ENCODE measurements at regions not wholly inside any gene's neighbourhood (a gene's known extent, or its start where the extent isn't known, plus 50 kb on each side); places are given as distances from the start of the nearest gene placed in this dataset.

DNA sequence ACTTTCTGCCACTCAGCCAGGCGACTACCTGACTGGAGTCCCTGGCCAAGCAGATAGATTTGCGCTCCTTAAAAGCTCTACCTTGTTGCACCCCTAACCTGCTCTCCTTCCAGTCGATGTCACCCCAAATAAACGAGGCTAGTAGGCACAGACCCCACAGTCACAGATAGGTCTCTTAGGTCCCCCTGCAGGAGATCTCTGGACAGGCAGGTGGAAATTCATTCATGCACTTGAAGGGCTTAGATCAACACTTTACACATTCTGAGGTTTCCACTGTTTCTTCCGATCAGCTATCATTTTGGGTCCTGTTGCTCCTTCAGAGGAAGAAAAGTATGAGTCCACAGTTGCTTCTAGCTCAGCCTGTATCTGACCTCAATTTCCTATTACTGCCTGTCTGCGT is 272.6 kb upstream of the FMN2 start:
- Histone ChIP-seq H3K27me3 (ENCODE audit: insufficient read depth, poor library complexity, severe bottlenecking) (no peaks in the 10 kb centered on the region), H3K4me3 (replicated peaks; ENCODE audit: insufficient read depth, low read length) (no peak overlapping the region), H3K27ac (replicated peaks) (no peak overlapping the region)
- no peak for DNase-seq (ENCODE audit: low read depth in 1 of 2, low spot score in 1 of 2)
- TF ChIP-seq CTCF (IDR thresholded peaks at IDR 0.05; ENCODE audit: insufficient read depth, low read length) (no peak), POLR2AphosphoS5 (IDR thresholded peaks at IDR 0.05; ENCODE audit: low read depth) (no peak), GABPA (IDR thresholded peaks at IDR 0.05; ENCODE audit: low read depth) (no peak), SPI1 (IDR thresholded peaks at IDR 0.05; ENCODE audit: borderline replicate concordance, low read depth) (no peak)
- TF ChIP-seq, protein P1, sequence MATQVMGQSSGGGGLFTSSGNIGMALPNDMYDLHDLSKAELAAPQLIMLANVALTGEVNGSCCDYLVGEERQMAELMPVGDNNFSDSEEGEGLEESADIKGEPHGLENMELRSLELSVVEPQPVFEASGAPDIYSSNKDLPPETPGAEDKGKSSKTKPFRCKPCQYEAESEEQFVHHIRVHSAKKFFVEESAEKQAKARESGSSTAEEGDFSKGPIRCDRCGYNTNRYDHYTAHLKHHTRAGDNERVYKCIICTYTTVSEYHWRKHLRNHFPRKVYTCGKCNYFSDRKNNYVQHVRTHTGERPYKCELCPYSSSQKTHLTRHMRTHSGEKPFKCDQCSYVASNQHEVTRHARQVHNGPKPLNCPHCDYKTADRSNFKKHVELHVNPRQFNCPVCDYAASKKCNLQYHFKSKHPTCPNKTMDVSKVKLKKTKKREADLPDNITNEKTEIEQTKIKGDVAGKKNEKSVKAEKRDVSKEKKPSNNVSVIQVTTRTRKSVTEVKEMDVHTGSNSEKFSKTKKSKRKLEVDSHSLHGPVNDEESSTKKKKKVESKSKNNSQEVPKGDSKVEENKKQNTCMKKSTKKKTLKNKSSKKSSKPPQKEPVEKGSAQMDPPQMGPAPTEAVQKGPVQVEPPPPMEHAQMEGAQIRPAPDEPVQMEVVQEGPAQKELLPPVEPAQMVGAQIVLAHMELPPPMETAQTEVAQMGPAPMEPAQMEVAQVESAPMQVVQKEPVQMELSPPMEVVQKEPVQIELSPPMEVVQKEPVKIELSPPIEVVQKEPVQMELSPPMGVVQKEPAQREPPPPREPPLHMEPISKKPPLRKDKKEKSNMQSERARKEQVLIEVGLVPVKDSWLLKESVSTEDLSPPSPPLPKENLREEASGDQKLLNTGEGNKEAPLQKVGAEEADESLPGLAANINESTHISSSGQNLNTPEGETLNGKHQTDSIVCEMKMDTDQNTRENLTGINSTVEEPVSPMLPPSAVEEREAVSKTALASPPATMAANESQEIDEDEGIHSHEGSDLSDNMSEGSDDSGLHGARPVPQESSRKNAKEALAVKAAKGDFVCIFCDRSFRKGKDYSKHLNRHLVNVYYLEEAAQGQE (IDR thresholded peaks at IDR 0.05; ENCODE audit: insufficient replicate concordance, low read depth) = no peak

DNA sequence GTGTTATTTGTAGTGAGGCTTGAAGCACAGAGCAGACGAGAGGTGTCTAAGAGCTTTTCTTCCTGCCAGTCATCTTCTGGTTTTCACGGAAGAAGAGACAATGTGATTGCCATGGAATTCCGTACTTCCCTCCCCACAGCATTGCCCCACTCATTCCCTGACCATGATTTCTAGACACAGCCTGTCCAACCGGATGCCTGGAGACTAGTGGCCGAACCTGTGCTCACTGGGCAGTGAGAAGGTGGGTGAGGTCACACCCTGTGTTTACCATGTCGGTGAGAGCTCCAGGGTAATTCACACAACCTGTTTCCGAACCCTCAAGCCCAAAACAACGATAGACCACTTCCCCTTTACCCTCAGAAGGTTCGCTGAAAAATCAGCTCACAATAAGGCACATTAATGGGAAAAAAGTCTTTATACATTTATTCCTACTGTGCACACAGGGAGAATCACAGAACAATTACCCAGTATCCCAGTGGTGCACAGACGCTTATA is 271.9 kb upstream of the FMN2 start:
- Histone ChIP-seq H3K27ac (replicated peaks) (no peak overlapping the region), H3K27me3 (ENCODE audit: insufficient read depth, poor library complexity, severe bottlenecking) (no peaks in the 10 kb centered on the region), H3K4me3 (replicated peaks; ENCODE audit: insufficient read depth, low read length) (no peak overlapping the region)
- no peak for TF ChIP-seq CTCF (IDR thresholded peaks at IDR 0.05; ENCODE audit: insufficient read depth, low read length)
- no peak for TF ChIP-seq POLR2AphosphoS5 (IDR thresholded peaks at IDR 0.05; ENCODE audit: low read depth)
- TF ChIP-seq SPI1 (IDR thresholded peaks at IDR 0.05; ENCODE audit: borderline replicate concordance, low read depth) = no peak
- TF ChIP-seq GABPA (IDR thresholded peaks at IDR 0.05; ENCODE audit: low read depth) = no peak
- TF ChIP-seq, protein P1 (IDR thresholded peaks at IDR 0.05; ENCODE audit: insufficient replicate concordance, low read depth) = no peak
- DNase-seq (ENCODE audit: low read depth in 1 of 2, low spot score in 1 of 2) = no peak

DNA sequence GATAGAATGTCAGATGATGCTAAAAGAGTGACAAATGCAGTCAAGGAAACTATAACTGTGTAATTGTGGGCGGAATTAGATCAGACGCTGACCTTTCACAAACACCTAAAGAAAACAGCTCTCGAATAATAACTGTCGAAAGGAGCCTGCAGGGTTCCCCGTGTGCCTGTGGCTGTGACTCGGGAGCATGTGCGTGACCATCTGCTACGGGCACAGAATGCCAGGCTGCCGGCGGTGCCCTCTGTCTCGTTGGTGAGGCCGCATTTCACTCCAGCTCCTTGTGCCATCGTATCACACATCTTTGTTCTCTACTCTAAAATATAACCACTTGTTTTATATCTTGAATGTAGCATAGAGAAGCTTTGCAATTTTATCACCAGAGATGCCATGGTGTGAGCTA is 267.8 kb upstream of the FMN2 start:
- no peaks in the 10 kb centered on the region for H3K27me3 ChIP-seq (ENCODE audit: insufficient read depth, poor library complexity, severe bottlenecking)
- TF ChIP-seq, protein P1 (IDR thresholded peaks at IDR 0.05; ENCODE audit: insufficient replicate concordance, low read depth) = no peak
- no peak for TF ChIP-seq POLR2AphosphoS5 (IDR thresholded peaks at IDR 0.05; ENCODE audit: low read depth)
- TF ChIP-seq SPI1 (IDR thresholded peaks at IDR 0.05; ENCODE audit: borderline replicate concordance, low read depth) = no peak
- no peak for TF ChIP-seq GABPA (IDR thresholded peaks at IDR 0.05; ENCODE audit: low read depth)
- TF ChIP-seq CTCF (IDR thresholded peaks at IDR 0.05; ENCODE audit: insufficient read depth, low read length) = no peak
- H3K27ac ChIP-seq (replicated peaks) = no peak overlapping the region
- no peak for DNase-seq (ENCODE audit: low read depth in 1 of 2, low spot score in 1 of 2)
- H3K4me3 ChIP-seq (replicated peaks; ENCODE audit: insufficient read depth, low read length) = no peak overlapping the region
